Endothelial cell of umbilical vein (primary cell): ENCODE measurements at regions not wholly inside any gene's neighbourhood (a gene's known extent, or its start where the extent isn't known, plus 50 kb on each side); places are given as distances from the start of the nearest gene placed in this dataset.

Source experiments
- BruUV-seq: library from RNA; stranded (reverse); fragments of 400-500 nt; replicated peaks from 2 replicates; lab custom pipeline; 2021; lab: Mats Ljungman, UMichigan
- CTCF ChIA-PET: fragments of 300-600, 350-600 bp; sonication (Branson Sonifier 250); formaldehyde crosslinking; loops from one replicate; lab custom pipeline; 2021; ENCODE audit warnings: antibody characterized with exemption, inconsistent platforms; lab: Charles Lee
- POLR2A ChIA-PET: fragments of 300-600, 350-600 bp; sonication (Branson Sonifier 250); formaldehyde crosslinking; loops from one replicate; lab custom pipeline; 2021; ENCODE audit warnings: antibody characterized with exemption, inconsistent platforms; lab: Charles Lee
- DNase-seq: peaks from one replicate; pipeline ENCODE4 v3.0.0-alpha.2; 2011; ENCODE audit warnings: low read depth, low spot score
- FAIRE-seq: peaks from 2 replicates; lab custom pipeline; 2011; peaks lifted over from hg19 to GRCh38; lab: Jason Lieb, UNC
- H2AFZ ChIP-seq: 2 replicates; pipeline ENCODE4 v1.6.0; 2012; ENCODE audit warnings: low read depth, low read length, control low read depth, inconsistent platforms
- H3K27ac ChIP-seq: 2 replicates; pipeline ENCODE4 v1.5.1; 2011; ENCODE audit warnings: low read depth, mild to moderate bottlenecking, control low read depth, low read length, moderate library complexity; ENCODE audit not compliant: insufficient read depth
- H3K27me3 ChIP-seq, 2 experiments: 2 replicates each; pipeline versions ENCODE4 v1.6.0 to v1.6.1; 2011; ENCODE audit warnings: low read length in 2 of 2, mixed read lengths in 1 of 2; ENCODE audit not compliant: control insufficient read depth in 2 of 2, insufficient read depth in 2 of 2
- H3K36me3 ChIP-seq, 2 experiments: 2 replicates in 1 of 2; 3 replicates in 1 of 2; pipeline ENCODE4 v1.5.1; 2011; ENCODE audit warnings: low read length in 2 of 2, mild to moderate bottlenecking in 1 of 2, moderate library complexity in 1 of 2; ENCODE audit not compliant: control insufficient read depth in 2 of 2, insufficient read depth in 2 of 2; ENCODE audit errors: extremely low read depth in 1 of 2
- H3K4me1 ChIP-seq: 3 replicates; pipeline ENCODE4 v1.5.1; 2011; ENCODE audit warnings: mild to moderate bottlenecking, low read length; ENCODE audit not compliant: control insufficient read depth, insufficient read depth; ENCODE audit errors: extremely low read depth
- H3K4me2 ChIP-seq: 2 replicates; pipeline ENCODE4 v1.6.1; 2011; ENCODE audit warnings: low read length, control low read depth, mixed read lengths; ENCODE audit not compliant: insufficient read depth
- H3K4me3 ChIP-seq, 3 experiments: fragments of 200-600 bp in 1 of 3; sonication (generic), shearing (Covaris generic) in 1 of 3; replicated peaks in 1 of 3; 2 replicates each; pipeline ENCODE4 v1.5.1; 2011 to 2016; ENCODE audit warnings: control low read depth in 3 of 3, low read length in 3 of 3, mild to moderate bottlenecking in 2 of 3, inconsistent platforms in 1 of 3, low read depth in 1 of 3, moderate library complexity in 1 of 3; ENCODE audit not compliant: insufficient read depth in 1 of 3
- H3K79me2 ChIP-seq: 2 replicates; pipeline ENCODE4 v1.6.0; 2012; ENCODE audit warnings: low read length, inconsistent platforms; ENCODE audit not compliant: control insufficient read depth, insufficient read depth
- H3K9ac ChIP-seq: replicated peaks from 2 replicates; pipeline ENCODE3; 2011; ENCODE audit warnings: low read length, control low read depth; ENCODE audit not compliant: insufficient read depth; ENCODE audit errors: extremely low read depth
- H3K9me1 ChIP-seq: replicated peaks from 3 replicates; pipeline ENCODE4 v1.6.0; 2011; ENCODE audit warnings: mild to moderate bottlenecking, low read length; ENCODE audit not compliant: control insufficient read depth, insufficient read depth; ENCODE audit errors: extremely low read depth
- H3K9me3 ChIP-seq: replicated peaks from 2 replicates; pipeline ENCODE4 v1.5.1; 2012; ENCODE audit warnings: low read length, inconsistent platforms; ENCODE audit not compliant: control insufficient read depth, insufficient read depth
- H4K20me1 ChIP-seq: replicated peaks from 2 replicates; pipeline ENCODE3; 2011; ENCODE audit warnings: mild to moderate bottlenecking, low read length; ENCODE audit not compliant: control insufficient read depth, insufficient read depth; ENCODE audit errors: extremely low read depth
- CTCF ChIP-seq, 2 donors: IDR thresholded peaks; 1 replicate in 1 of 2; 2 replicates in 1 of 2; pipeline ENCODE4 v1.5.1; 2011; ENCODE audit warnings: low read length in 2 of 2, mild to moderate bottlenecking in 2 of 2, moderate library complexity in 2 of 2, control low read depth in 1 of 2, inconsistent platforms in 1 of 2, low read depth in 1 of 2; ENCODE audit not compliant: insufficient read depth in 1 of 2; ENCODE audit errors: extremely low read depth in 1 of 2
- EZH2 ChIP-seq: IDR thresholded peaks from 2 replicates; pipeline ENCODE4 v1.6.1; 2012; ENCODE audit warnings: borderline replicate concordance, low read depth, mild to moderate bottlenecking, moderate library complexity, low read length, inconsistent platforms; ENCODE audit not compliant: severe bottlenecking
- FOS ChIP-seq: IDR thresholded peaks from 2 replicates; pipeline ENCODE4 v1.6.1; 2011; ENCODE audit warnings: mild to moderate bottlenecking, low read length, moderate library complexity, borderline replicate concordance; ENCODE audit not compliant: insufficient read depth
- GATA2 ChIP-seq: IDR thresholded peaks from 2 replicates; pipeline ENCODE4 v1.7.0; 2011; ENCODE audit warnings: low read depth, mild to moderate bottlenecking, moderate library complexity, mixed read lengths, low read length; ENCODE audit not compliant: insufficient read length, insufficient read depth
- JUN ChIP-seq: IDR thresholded peaks from 2 replicates; pipeline ENCODE4 v1.6.1; 2011; ENCODE audit warnings: borderline replicate concordance, low read depth; ENCODE audit not compliant: insufficient read length, insufficient read depth
- MAX ChIP-seq: IDR thresholded peaks from 2 replicates; pipeline ENCODE4 v1.6.1; 2011; ENCODE audit not compliant: insufficient read depth, insufficient read length
- MYC ChIP-seq: IDR thresholded peaks from one replicate; pipeline ENCODE4 v1.6.1; 2011; ENCODE audit warnings: mild to moderate bottlenecking, low read depth, low read length
- POLR2A ChIP-seq: IDR thresholded peaks from 2 replicates; pipeline ENCODE4 v1.6.1; 2012; ENCODE audit warnings: low read depth, mild to moderate bottlenecking, control low read depth, low read length
- POLR2AphosphoS5 ChIP-seq: IDR thresholded peaks from 2 replicates; pipeline ENCODE4 v1.6.1; 2012; ENCODE audit warnings: low read depth, mild to moderate bottlenecking, control low read depth, low read length, moderate library complexity; ENCODE audit not compliant: insufficient read depth
- dilution Hi-C: fragments of 300-500 bp; cut with MboI; formaldehyde crosslinking; loops from one replicate; pipeline ENCODE4 v1.15.0; 2019; ENCODE audit warnings: low sequenced_read_pairs; ENCODE audit not compliant: extremely low pct_ligation_motif_present
- intact Hi-C: fragments of 100-400 bp; cut with micrococcal nuclease; formaldehyde crosslinking; loops from one replicate; pipeline ENCODE4 v1.10.0; 2022

- intact Hi-C loops, result no loop called here
- FAIRE-seq (no peak), DNase-seq (no peak)
- Histone ChIP-seq H3K4me3 (no peak overlapping the region), H3K27me3 (no peaks in the 10 kb centered on the region), H3K4me1 (no peaks in the 10 kb centered on the region), H3K9me3 (peaks cover 17% of the 10 kb centered on the region), H2AFZ (no peak overlapping the region), H3K4me2 (no peak overlapping the region), H3K36me3 (no peaks in the 10 kb centered on the region), H3K9me1 (no peaks in the 10 kb centered on the region), H3K9ac (no peak overlapping the region), H4K20me1 (no peaks in the 10 kb centered on the region), H3K79me2 (no peaks in the 10 kb centered on the region), H3K27ac (no peak overlapping the region)
- ChIA-PET POLR2A (no interaction called here), CTCF (no interaction called here)
- BruUV-seq, result no TSS peak
- TF ChIP-seq POLR2A (no peak), MYC (no peak), FOS (no peak), EZH2 (no peak), POLR2AphosphoS5 (no peak), GATA2 (no peak), CTCF (IDR thresholded peaks at IDR 0.05; ENCODE audit: extremely low read depth in 1 of 2, insufficient read depth in 1 of 2, low read depth in 1 of 2, low read length in 2 of 2) (no peak), JUN (no peak), MAX (no peak)
- dilution Hi-C loops, result no loop called here
These were observed 73.1 kb upstream of the IRX1 start for GRCh38 chr5:3522491-3522890.
